ENCODE measurements at regions not wholly inside any gene's neighbourhood (a gene's known extent, or its start where the extent isn't known, plus 50 kb on each side); places are given as distances from the start of the nearest gene placed in this dataset.

GRCh38 chr12:77299001-77299400, 233.6 kb upstream of the E2F7 start:
- no peak for TF ChIP-seq CTCF (IDR thresholded peaks at IDR 0.05; ENCODE audit: extremely low read depth, missing control alignments)
- no peak for DNase-seq (ENCODE audit: low spot score)

- no peak for DNase-seq (ENCODE audit: low spot score)
- no peak for TF ChIP-seq CTCF (IDR thresholded peaks at IDR 0.05; ENCODE audit: extremely low read depth, missing control alignments)
Measured at GRCh38 chr12:77294016-77294415, 228.6 kb upstream of the E2F7 start.

- no peak for TF ChIP-seq CTCF (IDR thresholded peaks at IDR 0.05; ENCODE audit: extremely low read depth, missing control alignments)
Measured at GRCh38 chr12:77274926-77275325, 209.6 kb upstream of the E2F7 start.

GRCh38 chr12:77273898-77274297, 208.5 kb upstream of the E2F7 start:
- TF ChIP-seq CTCF (IDR thresholded peaks at IDR 0.05; ENCODE audit: extremely low read depth, missing control alignments) = no peak
- no peak for DNase-seq (ENCODE audit: low spot score)

More at GRCh38 chr12:77274926-77275325, 209.6 kb upstream of the E2F7 start:
- no peak for DNase-seq (ENCODE audit: low spot score)

- no peak for DNase-seq (ENCODE audit: low spot score)
Measured at GRCh38 chr12:77256956-77257355, 191.6 kb upstream of the E2F7 start.

GRCh38 chr12:77253321-77253720, 188.0 kb upstream of the E2F7 start:
- TF ChIP-seq CTCF (IDR thresholded peaks at IDR 0.05; ENCODE audit: extremely low read depth, missing control alignments) = no peak
- no peak for DNase-seq (ENCODE audit: low spot score)

More at GRCh38 chr12:77256956-77257355, 191.6 kb upstream of the E2F7 start:
- no peak for TF ChIP-seq CTCF (IDR thresholded peaks at IDR 0.05; ENCODE audit: extremely low read depth, missing control alignments)

- no peak for TF ChIP-seq CTCF (IDR thresholded peaks at IDR 0.05; ENCODE audit: extremely low read depth, missing control alignments)
- DNase-seq (ENCODE audit: low spot score) = no peak
Measured at GRCh38 chr12:77251799-77252198, 186.4 kb upstream of the E2F7 start.
